GM18867 (cell line): ENCODE measurements at regions not wholly inside any gene's neighbourhood (a gene's known extent, or its start where the extent isn't known, plus 50 kb on each side); places are given as distances from the start of the nearest gene placed in this dataset.
A peak's percentile ranks its signal among the peaks of the same experiment; 100 is the strongest.

Experiments
- ATAC-seq: cut with Tn5 transposase; IDR thresholded peaks from one replicate; pipeline ENCODE4 v1.9.1; 2021; ENCODE audit warnings: mild to moderate bottlenecking, moderate library complexity; ENCODE audit not compliant: unreplicated experiment

DNA sequence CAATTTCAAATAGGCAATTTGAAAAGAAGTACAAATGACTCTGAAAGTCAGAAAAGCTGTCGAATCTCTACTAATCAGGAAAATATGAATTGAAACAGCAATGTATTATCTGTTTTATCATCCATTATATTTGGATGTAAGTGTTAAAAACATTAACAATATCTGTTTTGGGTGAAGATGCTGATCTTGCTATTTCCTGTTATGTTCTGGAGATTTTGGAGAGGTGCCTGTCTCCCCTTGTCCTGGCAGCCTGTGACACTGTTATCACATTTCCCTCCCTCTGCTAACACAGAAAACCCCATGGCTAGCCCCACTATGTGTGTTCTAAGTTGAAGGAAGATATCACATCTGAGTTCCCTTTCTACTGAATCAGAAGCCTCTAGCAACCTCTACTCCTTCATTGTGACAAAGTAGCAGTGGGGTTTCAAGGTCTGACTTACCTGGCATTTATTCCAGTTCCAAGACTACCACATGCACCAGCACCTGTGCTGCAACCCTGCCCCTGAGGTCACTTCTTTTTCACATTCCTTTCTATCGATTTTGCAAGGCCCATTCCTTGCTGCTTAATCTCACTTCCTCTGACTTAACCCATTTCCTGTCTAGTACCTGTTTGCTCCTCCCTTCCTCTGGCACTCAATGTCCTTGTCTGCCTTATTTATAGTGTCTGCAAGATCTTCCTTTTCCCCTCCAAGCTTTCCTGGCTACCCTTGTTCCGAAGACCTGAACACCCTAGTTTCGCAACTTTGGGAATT is 95.5 kb upstream of the COL8A1 start:
- ATAC-seq: peak; percentile 42

- no peak for ATAC-seq
Measured at GRCh38 chr3:99541181-99541580, 97.2 kb upstream of the COL8A1 start.

- ATAC-seq: no peak
Measured at GRCh38 chr3:99537416-99537815, 101.0 kb upstream of the COL8A1 start.

GRCh38 chr3:99536555-99537314 is 101.7 kb upstream of the COL8A1 start:
- no peak for ATAC-seq

DNA sequence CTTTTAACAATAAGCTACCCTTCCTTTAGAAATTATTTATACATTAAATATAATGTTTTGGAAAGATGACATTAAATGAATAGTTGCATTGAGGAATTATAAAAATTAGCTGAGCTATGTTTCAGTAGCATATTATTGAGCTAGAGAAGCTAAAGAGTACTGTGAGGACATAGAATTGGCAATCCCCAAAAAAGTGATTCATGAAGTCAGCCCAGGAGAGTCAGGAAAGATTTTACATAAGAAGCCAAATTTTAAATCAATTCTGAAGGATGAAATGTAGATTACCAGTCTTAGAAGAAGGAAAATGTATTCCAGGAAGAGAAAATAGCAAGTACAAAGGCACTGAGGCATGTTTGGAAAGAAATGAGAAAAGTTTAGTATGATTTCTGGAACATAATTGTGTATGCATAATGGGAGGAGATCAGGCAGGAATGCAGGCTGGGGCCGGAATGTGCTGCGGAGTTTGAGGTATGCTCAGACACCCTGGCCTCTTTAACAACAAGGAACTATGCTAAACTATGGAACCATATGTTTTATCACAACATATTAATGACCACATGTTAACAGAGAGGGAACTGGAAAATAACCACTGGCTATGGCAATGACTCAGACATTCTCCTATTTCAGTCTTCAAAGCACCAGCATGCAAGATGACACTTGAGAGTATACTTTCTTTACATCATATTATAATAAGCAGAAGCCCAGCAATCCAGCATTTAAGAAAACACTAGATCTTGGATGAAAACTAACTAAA is 103.3 kb upstream of the COL8A1 start:
- peak; percentile 53 for ATAC-seq

DNA sequence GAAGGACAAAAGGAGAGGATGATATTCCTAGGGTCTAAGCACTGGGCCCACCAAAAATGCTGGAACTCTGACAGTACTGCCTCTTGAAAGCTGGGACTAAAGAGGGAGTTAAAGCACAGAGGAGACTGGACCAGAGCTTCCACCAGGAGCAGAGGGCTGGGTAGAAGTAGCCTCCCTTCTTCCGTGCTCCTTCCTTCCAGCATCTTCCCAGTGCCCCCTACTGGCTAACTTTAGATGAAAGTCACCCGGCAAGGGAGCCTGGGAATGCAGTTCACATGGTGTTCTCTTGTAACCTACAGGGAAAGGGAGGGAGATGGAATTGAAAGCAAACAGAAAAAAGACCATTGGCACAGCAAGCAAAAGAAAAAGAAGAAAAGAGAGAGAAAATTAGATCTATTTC is 106.1 kb upstream of the COL8A1 start:
- peak; percentile 50 for ATAC-seq

DNA sequence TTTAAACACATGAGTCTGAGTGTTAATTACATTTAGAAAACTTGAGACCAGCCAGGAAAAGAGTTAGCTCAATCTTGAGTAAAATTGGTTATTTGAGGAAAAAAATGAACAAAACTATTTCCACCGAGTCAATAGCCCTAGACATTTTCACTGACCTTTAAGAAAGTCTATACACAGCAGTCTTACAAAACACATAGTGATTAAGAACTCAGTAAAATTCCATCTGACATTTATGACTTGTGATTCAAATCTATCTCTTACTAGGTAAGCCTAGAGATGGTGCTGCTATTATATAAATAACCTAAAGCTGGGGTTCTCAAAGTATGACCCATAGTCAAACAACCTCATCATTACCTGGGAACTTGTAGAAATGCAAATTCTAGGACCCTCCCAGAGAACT is 109.1 kb upstream of the COL8A1 start:
- ATAC-seq: no peak

DNA sequence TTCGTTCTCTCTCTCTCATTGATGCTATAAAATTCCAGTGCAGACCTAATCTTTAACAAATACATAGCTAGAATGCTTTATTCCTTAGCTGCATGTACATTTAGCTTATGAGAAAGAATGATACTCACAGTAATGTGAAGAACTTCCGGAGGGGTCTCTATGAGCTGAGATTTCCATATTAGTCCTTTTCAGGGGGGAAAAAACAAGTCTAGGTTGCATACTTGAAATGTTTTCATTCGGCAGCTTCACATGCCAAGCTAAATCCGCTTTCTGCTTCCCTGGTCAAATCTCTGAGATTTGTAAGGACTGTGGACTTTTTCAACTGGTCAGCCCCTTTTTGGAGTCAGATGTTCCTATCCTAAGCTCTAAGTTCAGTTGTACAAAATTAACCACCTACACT is 111.5 kb upstream of the COL8A1 start:
- no peak for ATAC-seq

DNA sequence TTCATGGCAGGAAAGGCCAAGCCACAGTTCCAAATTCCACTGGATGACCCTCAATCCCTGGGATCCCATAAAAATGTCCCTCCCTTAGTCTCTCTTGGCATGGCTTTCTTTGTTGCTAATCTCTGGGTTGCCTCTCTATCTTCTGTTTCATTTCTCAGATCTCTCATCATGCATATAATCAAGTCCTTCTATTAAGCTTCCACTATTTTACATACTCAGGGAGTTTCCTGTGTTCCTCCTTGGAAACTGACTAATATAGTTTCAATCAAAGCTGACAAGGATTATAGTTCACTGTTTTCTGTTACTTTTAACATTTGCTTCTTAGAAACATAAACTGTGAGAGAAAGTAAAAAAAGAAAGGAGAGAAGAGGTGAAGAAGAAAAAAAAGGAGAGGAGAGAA is 113.8 kb upstream of the COL8A1 start:
- ATAC-seq: no peak

DNA sequence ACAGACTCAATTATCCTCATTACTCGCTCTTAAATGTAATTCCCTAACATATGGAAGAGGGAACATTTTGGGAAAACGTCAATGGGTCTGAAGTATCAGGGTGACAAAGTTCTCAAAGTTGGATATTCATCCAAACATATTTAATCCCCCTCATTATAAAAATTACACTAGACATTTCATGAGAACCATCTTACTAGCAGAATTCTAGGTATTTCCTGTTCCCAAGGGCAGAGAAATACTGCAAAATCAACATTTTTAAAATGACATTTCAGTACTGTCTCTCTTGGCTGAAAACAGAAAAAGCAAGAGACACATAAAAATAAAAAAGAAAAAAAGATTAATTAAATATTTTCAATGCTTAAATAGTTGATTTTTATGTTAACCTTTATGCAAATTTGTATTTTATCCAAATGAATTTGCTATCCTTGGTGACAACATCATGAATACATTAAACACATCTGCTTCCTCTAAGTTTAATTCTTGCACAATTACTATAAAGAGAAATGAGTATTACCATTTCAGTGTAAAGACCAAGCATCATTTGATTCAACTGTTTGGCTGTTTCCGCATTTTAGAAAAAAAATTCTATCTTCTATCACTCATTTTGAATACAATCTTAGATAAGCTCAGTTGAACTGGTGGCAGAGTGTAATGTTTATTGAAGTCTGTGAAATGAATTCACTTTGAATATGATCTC is 114.8 kb upstream of the COL8A1 start:
- ATAC-seq: no peak

- no peak for ATAC-seq
Measured at GRCh38 chr3:99522147-99522546, 116.2 kb upstream of the COL8A1 start.

DNA sequence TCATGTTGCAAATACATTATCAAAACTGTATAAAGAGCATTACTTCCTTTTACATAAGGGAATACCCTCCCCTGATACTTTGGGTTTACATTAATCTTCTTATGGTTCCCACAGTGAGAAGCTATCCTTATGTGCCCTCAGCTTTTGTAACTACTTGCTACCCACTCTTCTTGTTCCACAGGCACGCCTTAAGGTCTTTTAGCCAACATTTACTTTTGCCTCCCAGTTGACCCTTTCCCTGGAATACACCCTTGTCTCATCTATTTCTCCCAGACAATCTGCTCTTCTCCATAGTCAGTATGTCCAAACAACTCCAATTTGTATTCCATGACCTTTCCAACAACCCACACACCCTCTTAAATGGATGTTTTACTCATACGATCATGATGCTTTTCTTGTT is 116.8 kb upstream of the COL8A1 start:
- no peak for ATAC-seq

GRCh38 chr3:99520513-99520912 is 117.9 kb upstream of the COL8A1 start:
- ATAC-seq: no peak

- ATAC-seq: no peak
Measured at GRCh38 chr3:99516936-99517335, 121.5 kb upstream of the COL8A1 start.

DNA sequence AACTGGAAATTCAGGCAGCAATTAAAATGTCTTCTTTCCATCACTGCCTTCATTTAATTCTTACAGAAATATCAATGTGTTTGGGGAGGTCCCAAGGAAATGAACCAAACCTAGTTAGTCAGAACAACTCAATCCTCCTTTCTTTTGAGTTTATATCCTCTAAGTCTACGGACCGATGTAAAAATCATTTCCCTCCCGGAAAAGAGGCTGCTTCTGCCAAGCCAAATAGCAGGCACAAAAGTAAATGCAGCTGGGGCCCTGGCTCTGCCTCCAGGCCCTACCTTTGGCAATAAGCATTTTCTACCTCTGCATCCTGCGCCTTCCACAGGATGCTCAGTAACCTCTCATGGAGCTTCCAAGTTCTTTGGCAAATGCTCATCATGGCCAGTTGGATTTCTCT is 122.5 kb upstream of the COL8A1 start:
- no peak for ATAC-seq

DNA sequence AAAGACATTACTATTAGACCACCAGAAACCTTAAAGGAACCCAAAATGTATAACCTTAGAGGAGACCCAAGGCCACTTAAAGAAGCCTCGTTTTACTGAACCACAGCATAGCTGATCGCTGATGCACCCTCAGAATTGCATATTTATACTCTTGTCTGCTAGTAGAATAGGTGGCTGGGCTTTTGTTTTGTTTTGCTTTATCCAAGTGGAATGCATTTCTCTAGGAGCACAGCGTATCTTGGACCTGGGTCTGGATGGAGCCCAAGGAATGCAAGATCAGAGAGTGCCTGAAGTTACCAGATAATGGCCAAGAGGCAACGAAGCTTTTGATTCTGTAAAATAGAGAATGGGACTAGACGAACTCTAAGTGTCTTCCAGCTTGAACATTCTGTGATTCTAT is 129.2 kb upstream of the COL8A1 start:
- no peak for ATAC-seq

DNA sequence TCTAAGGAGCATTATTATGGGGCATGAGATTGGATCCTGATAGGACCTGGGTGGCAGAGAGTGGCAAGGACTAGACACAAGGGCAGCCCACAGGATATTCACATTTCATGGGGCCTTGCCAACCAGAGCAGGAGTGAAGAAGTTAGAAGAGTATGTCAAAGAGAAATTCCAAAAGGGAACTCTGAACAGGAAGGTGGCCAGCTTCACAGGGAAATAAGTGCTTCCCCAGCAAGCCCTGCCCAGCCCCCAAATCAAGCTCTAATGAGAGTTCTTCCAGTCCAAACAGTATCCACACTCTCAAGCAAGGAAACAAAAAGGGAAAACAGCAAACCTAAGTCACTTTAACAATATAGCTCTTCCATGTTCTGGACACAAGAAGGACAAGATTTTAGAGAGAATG is 130.2 kb upstream of the COL8A1 start:
- no peak for ATAC-seq

DNA sequence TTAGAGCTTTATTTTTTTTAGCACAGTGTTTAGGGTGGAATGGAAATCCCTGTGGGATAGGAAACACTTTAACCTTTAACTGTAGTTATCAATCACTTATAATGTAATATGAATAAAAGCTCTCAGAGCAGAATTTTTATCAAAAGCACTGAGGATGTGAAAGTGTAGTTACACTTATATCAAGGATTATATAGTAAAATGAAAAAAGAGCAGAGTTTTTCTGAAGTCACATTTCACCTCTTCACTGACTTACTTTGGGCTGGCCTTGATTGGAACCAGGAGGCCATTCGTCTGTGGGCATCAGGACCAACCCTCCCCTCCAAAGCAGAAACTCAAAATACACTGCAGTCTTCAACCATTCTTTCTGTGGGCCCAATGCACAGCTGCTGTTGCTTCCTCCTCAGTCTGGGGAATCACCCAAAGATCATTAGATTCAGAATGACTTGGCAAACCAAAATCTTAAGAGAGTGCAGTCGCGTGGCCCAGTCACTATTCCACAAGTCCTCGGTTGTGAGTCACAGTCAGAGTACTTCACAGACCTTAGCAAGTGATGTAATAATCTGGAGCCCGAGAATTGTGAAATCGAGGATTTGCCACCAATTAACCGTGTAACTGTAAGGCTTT is 132.6 kb upstream of the COL8A1 start:
- peak; percentile 99 for ATAC-seq

- ATAC-seq: peak; percentile 47
Measured at GRCh38 chr3:99505200-99505599, 133.2 kb upstream of the COL8A1 start.

GRCh38 chr3:99504258-99504657 is 134.1 kb upstream of the COL8A1 start:
- no peak for ATAC-seq

DNA sequence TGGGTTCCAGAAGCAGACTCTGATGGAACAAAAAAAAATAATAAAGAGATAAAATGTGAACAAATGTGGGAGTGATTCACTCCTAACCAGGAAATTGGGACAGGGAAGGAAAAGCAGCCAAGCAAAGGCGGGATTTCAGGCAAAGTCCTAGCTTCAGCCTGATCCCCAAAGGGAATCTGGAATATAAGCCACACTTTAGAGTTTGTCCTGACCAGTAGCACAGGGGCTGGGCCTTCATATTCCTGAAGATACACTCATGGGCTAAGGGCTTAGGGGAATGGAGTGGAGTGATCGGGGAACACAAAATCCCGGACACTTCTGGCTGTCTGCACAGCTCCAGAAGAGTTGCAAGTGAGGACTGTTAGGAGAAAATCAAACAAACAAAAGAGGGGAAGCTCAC is 135.0 kb upstream of the COL8A1 start:
- ATAC-seq: no peak
